SK-N-SH treated with all-trans-retinoic acid at 6 μM for 48 hours (cell line): ENCODE measurements at regions not wholly inside any gene's neighbourhood (a gene's known extent, or its start where the extent isn't known, plus 50 kb on each side); places are given as distances from the start of the nearest gene placed in this dataset.

Source experiments
- ARNTL ChIP-seq: fragments of 450-650 bp; formaldehyde crosslinking; IDR thresholded peaks from 2 replicates; pipeline ENCODE4 v1.5.0; 2020; ENCODE audit warnings: low read depth, mild to moderate bottlenecking, moderate library complexity, borderline replicate concordance
- CSDC2 ChIP-seq: fragments of 250-450 bp; sonication (Bioruptor Pico); IDR thresholded peaks from 2 replicates; pipeline ENCODE4 v1.5.0; 2020; ENCODE audit warnings: mild to moderate bottlenecking, moderate library complexity
- ESRRG ChIP-seq: fragments of 250-450 bp; sonication (Bioruptor Pico); IDR thresholded peaks from 2 replicates; pipeline ENCODE4 v1.6.1; 2021; ENCODE audit warnings: mild to moderate bottlenecking
- PPARA ChIP-seq: fragments of 250-450 bp; sonication (Bioruptor Pico); IDR thresholded peaks from 2 replicates; pipeline ENCODE4 v1.5.0; 2020; ENCODE audit warnings: mild to moderate bottlenecking, borderline replicate concordance
- SNAI2 ChIP-seq: fragments of 250-450 bp; sonication (Bioruptor Pico); IDR thresholded peaks from 2 replicates; pipeline ENCODE4 v1.5.0; 2020; ENCODE audit warnings: mild to moderate bottlenecking, moderate library complexity
- TOX ChIP-seq: fragments of 250-450 bp; sonication (Bioruptor Pico); IDR thresholded peaks from 2 replicates; pipeline ENCODE4 v1.8.0; 2021; ENCODE audit warnings: mild to moderate bottlenecking, moderate library complexity, borderline replicate concordance
- ZFP3 ChIP-seq: fragments of 250-450 bp; sonication (Bioruptor Pico); IDR thresholded peaks from 2 replicates; pipeline ENCODE4 v1.5.0; 2020; ENCODE audit warnings: mild to moderate bottlenecking, moderate library complexity
- ZFP30 ChIP-seq: fragments of 450-650 bp; formaldehyde crosslinking; IDR thresholded peaks from 2 replicates; pipeline ENCODE4 v1.5.0; 2022; ENCODE audit warnings: mild to moderate bottlenecking, moderate library complexity
- TF ChIP-seq, protein P1 (sequence below): fragments of 250-450 bp; sonication (Bioruptor Pico); IDR thresholded peaks from 2 replicates; pipeline ENCODE4 v1.5.1; 2020; ENCODE audit warnings: low read depth, mild to moderate bottlenecking, moderate library complexity

DNA sequence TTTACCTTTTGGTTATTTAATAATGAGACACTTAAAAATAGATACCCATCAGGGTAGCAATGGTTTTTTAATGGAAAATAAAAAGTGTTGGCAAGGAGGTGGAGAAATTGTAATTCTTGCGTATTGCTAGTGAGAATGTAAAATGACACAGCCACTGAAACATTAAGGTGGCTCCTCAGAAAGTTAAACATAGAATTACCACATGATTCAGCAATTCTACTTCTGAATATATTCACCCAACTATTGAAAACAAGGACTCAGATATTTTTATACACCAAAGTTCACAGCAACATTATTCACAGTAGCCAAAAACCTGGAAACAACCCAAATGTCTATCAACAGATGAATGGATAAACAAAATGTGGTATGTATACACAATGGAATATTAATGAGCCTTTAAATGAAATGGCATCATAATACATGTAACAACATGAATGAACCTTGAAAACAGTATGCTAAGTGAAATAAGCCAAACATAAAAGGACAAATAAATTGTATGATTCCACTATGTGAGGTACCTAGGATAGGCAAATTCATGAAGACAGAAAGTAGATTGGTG is 163.5 kb downstream of the IMPG2 start:
- no peak for TF ChIP-seq SNAI2
- TF ChIP-seq ZFP30 (CRISPR knock-in tag): no peak
- TF ChIP-seq ZFP3: no peak
- no peak for TF ChIP-seq ARNTL (CRISPR knock-in tag)
- no peak for TF ChIP-seq ESRRG
- TF ChIP-seq CSDC2: no peak
- TF ChIP-seq PPARA (CRISPR knock-in tag): no peak
- TF ChIP-seq, protein P1, sequence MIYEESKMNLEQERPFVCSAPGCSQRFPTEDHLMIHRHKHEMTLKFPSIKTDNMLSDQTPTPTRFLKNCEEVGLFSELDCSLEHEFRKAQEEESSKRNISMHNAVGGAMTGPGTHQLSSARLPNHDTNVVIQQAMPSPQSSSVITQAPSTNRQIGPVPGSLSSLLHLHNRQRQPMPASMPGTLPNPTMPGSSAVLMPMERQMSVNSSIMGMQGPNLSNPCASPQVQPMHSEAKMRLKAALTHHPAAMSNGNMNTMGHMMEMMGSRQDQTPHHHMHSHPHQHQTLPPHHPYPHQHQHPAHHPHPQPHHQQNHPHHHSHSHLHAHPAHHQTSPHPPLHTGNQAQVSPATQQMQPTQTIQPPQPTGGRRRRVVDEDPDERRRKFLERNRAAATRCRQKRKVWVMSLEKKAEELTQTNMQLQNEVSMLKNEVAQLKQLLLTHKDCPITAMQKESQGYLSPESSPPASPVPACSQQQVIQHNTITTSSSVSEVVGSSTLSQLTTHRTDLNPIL (CRISPR knock-in tag): no peak
- TF ChIP-seq TOX: no peak
